NCI-H1092 treated with DMSO at 0.1 percent for 48 hours (cell line): ENCODE measurements at regions not wholly inside any gene's neighbourhood (a gene's known extent, or its start where the extent isn't known, plus 50 kb on each side); places are given as distances from the start of the nearest gene placed in this dataset.

Experiments
- DNase-seq: peaks from one replicate; lab custom pipeline; 2025; lab: John Stamatoyannopoulos, UW

GRCh38 chr2:53108246-53108645, 659.4 kb upstream of the CHAC2 start:
- no peak for DNase-seq

GRCh38 chr2:53104263-53104662, 663.3 kb upstream of the CHAC2 start:
- DNase-seq, result no peak

GRCh38 chr2:53103679-53104078, 663.9 kb upstream of the CHAC2 start:
- no peak for DNase-seq

GRCh38 chr2:53098696-53099078, 668.9 kb upstream of the CHAC2 start:
- no peak for DNase-seq

GRCh38 chr2:53096351-53096750, 671.3 kb upstream of the CHAC2 start:
- DNase-seq, result no peak

GRCh38 chr2:53095664-53096063, 671.9 kb upstream of the CHAC2 start:
- DNase-seq, result no peak

- no peak for DNase-seq
Measured at GRCh38 chr2:53095227-53095626, 672.4 kb upstream of the CHAC2 start.

GRCh38 chr2:53093355-53093754, 674.2 kb upstream of the CHAC2 start:
- DNase-seq, result no peak

- DNase-seq, result no peak
Measured at GRCh38 chr2:53091183-53091582, 676.4 kb upstream of the CHAC2 start.

GRCh38 chr2:53087874-53088461, 679.6 kb upstream of the CHAC2 start:
- no peak for DNase-seq

- DNase-seq, result no peak
Measured at GRCh38 chr2:53087262-53087873, 680.2 kb upstream of the CHAC2 start.

- DNase-seq, result no peak
Measured at GRCh38 chr2:53077413-53077812, 690.2 kb upstream of the CHAC2 start.

GRCh38 chr2:53075760-53076159, 691.8 kb upstream of the CHAC2 start:
- no peak for DNase-seq

- DNase-seq, result no peak
Measured at GRCh38 chr2:53067533-53067932, 700.1 kb upstream of the CHAC2 start.

- DNase-seq, result no peak
Measured at GRCh38 chr2:53067056-53067455, 700.5 kb upstream of the CHAC2 start.

- DNase-seq, result no peak
Measured at GRCh38 chr2:53064154-53064553, 703.5 kb upstream of the CHAC2 start.

- no peak for DNase-seq
Measured at GRCh38 chr2:53058526-53058925, 709.1 kb upstream of the CHAC2 start.

- no peak for DNase-seq
Measured at GRCh38 chr2:53053937-53054336, 713.7 kb upstream of the CHAC2 start.

- DNase-seq, result no peak
Measured at GRCh38 chr2:53051157-53051556, 716.4 kb upstream of the CHAC2 start.

- DNase-seq, result no peak
Measured at GRCh38 chr2:53040536-53041229, 726.9 kb upstream of the CHAC2 start.

GRCh38 chr2:53036196-53036595, 731.4 kb upstream of the CHAC2 start:
- DNase-seq, result no peak

- DNase-seq, result no peak
Measured at GRCh38 chr2:53035153-53035552, 732.5 kb upstream of the CHAC2 start.

- no peak for DNase-seq
Measured at GRCh38 chr2:53033411-53033810, 734.2 kb upstream of the CHAC2 start.
